Endothelial cell of umbilical vein (primary cell): ENCODE measurements at regions not wholly inside any gene's neighbourhood (a gene's known extent, or its start where the extent isn't known, plus 50 kb on each side); places are given as distances from the start of the nearest gene placed in this dataset.

Experiments used
- BruUV-seq: library from RNA; stranded (reverse); fragments of 400-500 nt; replicated peaks from 2 replicates; lab custom pipeline; 2021; lab: Mats Ljungman, UMichigan
- CTCF ChIA-PET: fragments of 300-600, 350-600 bp; sonication (Branson Sonifier 250); formaldehyde crosslinking; loops from one replicate; lab custom pipeline; 2021; ENCODE audit warnings: antibody characterized with exemption, inconsistent platforms; lab: Charles Lee
- POLR2A ChIA-PET: fragments of 300-600, 350-600 bp; sonication (Branson Sonifier 250); formaldehyde crosslinking; loops from one replicate; lab custom pipeline; 2021; ENCODE audit warnings: antibody characterized with exemption, inconsistent platforms; lab: Charles Lee
- DNase-seq: peaks from one replicate; pipeline ENCODE4 v3.0.0-alpha.2; 2011; ENCODE audit warnings: low read depth, low spot score
- FAIRE-seq: peaks from 2 replicates; lab custom pipeline; 2011; peaks lifted over from hg19 to GRCh38; lab: Jason Lieb, UNC
- H2AFZ ChIP-seq: 2 replicates; pipeline ENCODE4 v1.6.0; 2012; ENCODE audit warnings: low read depth, low read length, control low read depth, inconsistent platforms
- H3K27ac ChIP-seq: 2 replicates; pipeline ENCODE4 v1.5.1; 2011; ENCODE audit warnings: low read depth, mild to moderate bottlenecking, control low read depth, low read length, moderate library complexity; ENCODE audit not compliant: insufficient read depth
- H3K27me3 ChIP-seq, 2 experiments: 2 replicates each; pipeline versions ENCODE4 v1.6.0 to v1.6.1; 2011; ENCODE audit warnings: low read length in 2 of 2, mixed read lengths in 1 of 2; ENCODE audit not compliant: control insufficient read depth in 2 of 2, insufficient read depth in 2 of 2
- H3K36me3 ChIP-seq, 2 experiments: 2 replicates in 1 of 2; 3 replicates in 1 of 2; pipeline ENCODE4 v1.5.1; 2011; ENCODE audit warnings: low read length in 2 of 2, mild to moderate bottlenecking in 1 of 2, moderate library complexity in 1 of 2; ENCODE audit not compliant: control insufficient read depth in 2 of 2, insufficient read depth in 2 of 2; ENCODE audit errors: extremely low read depth in 1 of 2
- H3K4me1 ChIP-seq: 3 replicates; pipeline ENCODE4 v1.5.1; 2011; ENCODE audit warnings: mild to moderate bottlenecking, low read length; ENCODE audit not compliant: control insufficient read depth, insufficient read depth; ENCODE audit errors: extremely low read depth
- H3K4me2 ChIP-seq: 2 replicates; pipeline ENCODE4 v1.6.1; 2011; ENCODE audit warnings: low read length, control low read depth, mixed read lengths; ENCODE audit not compliant: insufficient read depth
- H3K4me3 ChIP-seq, 3 experiments: fragments of 200-600 bp in 1 of 3; sonication (generic), shearing (Covaris generic) in 1 of 3; replicated peaks in 1 of 3; 2 replicates each; pipeline ENCODE4 v1.5.1; 2011 to 2016; ENCODE audit warnings: control low read depth in 3 of 3, low read length in 3 of 3, mild to moderate bottlenecking in 2 of 3, inconsistent platforms in 1 of 3, low read depth in 1 of 3, moderate library complexity in 1 of 3; ENCODE audit not compliant: insufficient read depth in 1 of 3
- H3K79me2 ChIP-seq: 2 replicates; pipeline ENCODE4 v1.6.0; 2012; ENCODE audit warnings: low read length, inconsistent platforms; ENCODE audit not compliant: control insufficient read depth, insufficient read depth
- H3K9ac ChIP-seq: replicated peaks from 2 replicates; pipeline ENCODE3; 2011; ENCODE audit warnings: low read length, control low read depth; ENCODE audit not compliant: insufficient read depth; ENCODE audit errors: extremely low read depth
- H3K9me1 ChIP-seq: replicated peaks from 3 replicates; pipeline ENCODE4 v1.6.0; 2011; ENCODE audit warnings: mild to moderate bottlenecking, low read length; ENCODE audit not compliant: control insufficient read depth, insufficient read depth; ENCODE audit errors: extremely low read depth
- H3K9me3 ChIP-seq: replicated peaks from 2 replicates; pipeline ENCODE4 v1.5.1; 2012; ENCODE audit warnings: low read length, inconsistent platforms; ENCODE audit not compliant: control insufficient read depth, insufficient read depth
- H4K20me1 ChIP-seq: replicated peaks from 2 replicates; pipeline ENCODE3; 2011; ENCODE audit warnings: mild to moderate bottlenecking, low read length; ENCODE audit not compliant: control insufficient read depth, insufficient read depth; ENCODE audit errors: extremely low read depth
- EZH2 ChIP-seq: IDR thresholded peaks from 2 replicates; pipeline ENCODE4 v1.6.1; 2012; ENCODE audit warnings: borderline replicate concordance, low read depth, mild to moderate bottlenecking, moderate library complexity, low read length, inconsistent platforms; ENCODE audit not compliant: severe bottlenecking
- JUN ChIP-seq: IDR thresholded peaks from 2 replicates; pipeline ENCODE4 v1.6.1; 2011; ENCODE audit warnings: borderline replicate concordance, low read depth; ENCODE audit not compliant: insufficient read length, insufficient read depth
- POLR2A ChIP-seq: IDR thresholded peaks from 2 replicates; pipeline ENCODE4 v1.6.1; 2012; ENCODE audit warnings: low read depth, mild to moderate bottlenecking, control low read depth, low read length
- dilution Hi-C: fragments of 300-500 bp; cut with MboI; formaldehyde crosslinking; loops from one replicate; pipeline ENCODE4 v1.15.0; 2019; ENCODE audit warnings: low sequenced_read_pairs; ENCODE audit not compliant: extremely low pct_ligation_motif_present
- intact Hi-C: fragments of 100-400 bp; cut with micrococcal nuclease; formaldehyde crosslinking; loops from one replicate; pipeline ENCODE4 v1.10.0; 2022

DNA sequence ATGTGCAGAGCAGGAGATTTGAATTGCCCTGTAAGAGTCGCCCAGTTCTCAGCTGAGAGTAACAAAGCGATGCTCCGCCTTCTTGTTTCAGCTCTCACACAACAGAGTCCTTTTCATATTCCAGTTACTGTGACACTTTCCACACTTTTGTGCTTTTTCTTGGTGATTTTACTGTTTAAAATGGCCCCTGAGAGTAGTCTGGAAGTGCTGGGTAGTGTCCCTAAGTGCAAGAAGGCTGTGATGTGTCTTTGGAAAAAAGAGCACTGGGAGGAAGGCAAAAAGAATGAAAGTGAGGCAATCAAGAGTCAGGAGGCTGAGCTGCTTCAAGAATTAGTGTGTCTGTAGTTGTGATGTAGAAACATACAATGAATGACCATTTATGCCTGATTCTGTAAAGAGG is 201.2 kb upstream of the SEMA3E start:
- no peaks in the 10 kb centered on the region for H3K79me2 ChIP-seq
- H2AFZ ChIP-seq, result no peak overlapping the region
- no peak for FAIRE-seq
- H3K9me3 ChIP-seq, result no peaks in the 10 kb centered on the region
- dilution Hi-C loops (no loop called here), intact Hi-C loops (no loop called here)
- BruUV-seq, result no TSS peak
- POLR2A ChIA-PET, result no interaction called here
- H3K4me3 ChIP-seq, result no peak overlapping the region
- DNase-seq, result no peak
- CTCF ChIA-PET, result no interaction called here
- H3K27me3 ChIP-seq, result no peaks in the 10 kb centered on the region
- H4K20me1 ChIP-seq, result no peaks in the 10 kb centered on the region
- H3K4me1 ChIP-seq, result peaks cover 4% of the 10 kb centered on the region
- no peak for TF ChIP-seq JUN
- H3K36me3 ChIP-seq, result no peaks in the 10 kb centered on the region
- no peak overlapping the region for H3K27ac ChIP-seq
- no peak overlapping the region for H3K4me2 ChIP-seq
- no peaks in the 10 kb centered on the region for H3K9me1 ChIP-seq
- no peak overlapping the region for H3K9ac ChIP-seq

DNA sequence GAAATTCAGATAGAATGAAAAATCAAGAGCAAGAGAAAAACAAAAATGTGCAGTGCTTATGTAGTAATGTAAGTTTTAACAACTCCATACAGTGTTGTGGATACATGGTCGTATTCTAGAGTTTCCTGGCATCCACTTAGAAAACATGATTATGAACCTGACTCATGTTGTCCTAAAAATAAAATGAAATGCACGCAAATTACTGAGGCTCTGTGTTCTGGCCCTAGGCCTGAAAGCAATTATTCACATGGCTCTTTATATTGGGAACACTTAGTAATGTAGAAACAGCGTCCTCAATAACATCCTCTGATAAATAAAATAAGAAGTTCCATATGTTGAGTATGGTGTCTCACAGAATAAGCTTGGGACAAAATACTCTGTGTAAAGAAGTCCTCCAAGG is 200.2 kb upstream of the SEMA3E start:
- H3K79me2 ChIP-seq, result no peaks in the 10 kb centered on the region
- H3K9ac ChIP-seq, result no peak overlapping the region
- H3K27me3 ChIP-seq, result peaks cover 0 to 2% of the 10 kb centered on the region in 2 experiments
- H3K36me3 ChIP-seq, result no peaks in the 10 kb centered on the region
- H3K27ac ChIP-seq, result no peak overlapping the region
- intact Hi-C loops (no loop called here), dilution Hi-C loops (no loop called here)
- ChIA-PET CTCF (no interaction called here), POLR2A (no interaction called here)
- H2AFZ ChIP-seq, result no peak overlapping the region
- peaks cover 7% of the 10 kb centered on the region for H3K4me1 ChIP-seq
- H4K20me1 ChIP-seq, result no peaks in the 10 kb centered on the region
- no peak overlapping the region for H3K4me2 ChIP-seq
- DNase-seq, result no peak
- TF ChIP-seq EZH2 (no peak), POLR2A (no peak)
- no peak for FAIRE-seq
- BruUV-seq, result no TSS peak
- H3K9me3 ChIP-seq, result no peaks in the 10 kb centered on the region
- H3K9me1 ChIP-seq, result no peaks in the 10 kb centered on the region
- no peak overlapping the region for H3K4me3 ChIP-seq
